ENCODE measurements at regions not wholly inside any gene's neighbourhood (a gene's known extent, or its start where the extent isn't known, plus 50 kb on each side); places are given as distances from the start of the nearest gene placed in this dataset.

GRCh38 chr7:18408868-18409267 lies 86.7 kb upstream of the HDAC9 start (continued):
- TF ChIP-seq ZNF23 (tag by site-specific recombination; IDR thresholded peaks at IDR 0.05; ENCODE audit: borderline replicate concordance) (no peak), ZNF530 (tag by site-specific recombination; IDR thresholded peaks at IDR 0.05; ENCODE audit: low read depth) (no peak), ZNF248 (tag by site-specific recombination; IDR thresholded peaks at IDR 0.05) (no peak), FEZF1 (tag by site-specific recombination; IDR thresholded peaks at IDR 0.05) (no peak), PRDM2 (tag by site-specific recombination; IDR thresholded peaks at IDR 0.05; ENCODE audit: borderline replicate concordance) (no peak), AEBP2 (tag by site-specific recombination; IDR thresholded peaks at IDR 0.05; ENCODE audit: borderline replicate concordance) (no peak), ZNF112 (tag by site-specific recombination; IDR thresholded peaks at IDR 0.05) (no peak), SCRT2 (tag by site-specific recombination; IDR thresholded peaks at IDR 0.05) (no peak), ZFP41 (tag by site-specific recombination; IDR thresholded peaks at IDR 0.05; ENCODE audit: borderline replicate concordance) (no peak), ZNF501 (tag by site-specific recombination; IDR thresholded peaks at IDR 0.05) (no peak)

GRCh38 chr7:18413447-18413846 lies 82.1 kb upstream of the HDAC9 start:
- ChIA-PET CTCF (no interaction called here), POLR2A (no interaction called here)
- no peak for TF ChIP-seq ZBTB26 (tag by site-specific recombination; optimal IDR thresholded peaks at IDR 0.05)
- TF ChIP-seq ZNF610 (tag by site-specific recombination; IDR thresholded peaks at IDR 0.05; ENCODE audit: borderline replicate concordance): no peak
- TF ChIP-seq KLF10 (tag by site-specific recombination; IDR thresholded peaks at IDR 0.05): no peak
- TF ChIP-seq ZNF23 (tag by site-specific recombination; IDR thresholded peaks at IDR 0.05; ENCODE audit: borderline replicate concordance): no peak
- TF ChIP-seq ZNF175 (tag by site-specific recombination; IDR thresholded peaks at IDR 0.05): no peak
- TF ChIP-seq PBX3 (CRISPR knock-in tag; IDR thresholded peaks at IDR 0.05): no peak
- TF ChIP-seq SP3 (tag by site-specific recombination; IDR thresholded peaks at IDR 0.05): no peak
- TF ChIP-seq ZNF571 (tag by site-specific recombination; IDR thresholded peaks at IDR 0.05): no peak
- no peak for TF ChIP-seq ZNF362 (tag by site-specific recombination; IDR thresholded peaks at IDR 0.05)
- TF ChIP-seq PRDM4 (tag by site-specific recombination; IDR thresholded peaks at IDR 0.05): no peak
- no peak for TF ChIP-seq ZNF202 (tag by site-specific recombination; IDR thresholded peaks at IDR 0.05; ENCODE audit: borderline replicate concordance)
- no peak for TF ChIP-seq ZNF391 (tag by site-specific recombination; IDR thresholded peaks at IDR 0.05; ENCODE audit: borderline replicate concordance, low read depth)
- TF ChIP-seq OSR2 (tag by site-specific recombination; IDR thresholded peaks at IDR 0.05): no peak

More at GRCh38 chr7:18413447-18413846, 82.1 kb upstream of the HDAC9 start:
- Histone ChIP-seq H3K9me3 (ENCODE audit: control insufficient read depth, insufficient read depth, low read depth, low read length) (peaks cover 2% of the 10 kb centered on the region; the same call in 1 of the 2 replicates), H3K4me3 (ENCODE audit: low read depth, low read length) (no peak overlapping the region), H3K36me3 (ENCODE audit: control insufficient read depth in 2 of 2, insufficient read depth in 1 of 2, low read length in 2 of 2) (no peaks in the 10 kb centered on the region), H3K4me1 (ENCODE audit: control insufficient read depth, insufficient read depth, low read length) (no peaks in the 10 kb centered on the region), H3K27ac (ENCODE audit: extremely low read depth, low read depth, low read length) (no peak overlapping the region)
